Body of pancreas (tissue), 4 donors: ENCODE measurements at regions not wholly inside any gene's neighbourhood (a gene's known extent, or its start where the extent isn't known, plus 50 kb on each side); places are given as distances from the start of the nearest gene placed in this dataset.

ENCODE experiments used
- CTCF ChIP-seq, 7 experiments: fragments of 450-650 bp in 4 of 7; fragments of 200-600 bp in 3 of 7; sonication (generic) in 3 of 7; IDR thresholded peaks; one replicate each; pipeline ENCODE4 v1.5.1; 2016 to 2019; ENCODE audit warnings: antibody characterized with exemption in 7 of 7
- POLR2A ChIP-seq, 3 donors: fragments of 450-650 bp; IDR thresholded peaks; one replicate each; pipeline ENCODE4 v1.6.1; 2016; ENCODE audit warnings: antibody characterized with exemption in 3 of 3, mild to moderate bottlenecking in 2 of 3

GRCh38 chr14:101249676-101250036, 311.6 kb upstream of the DIO3 start:
- TF ChIP-seq CTCF (IDR thresholded peaks at IDR 0.05) = no peak
- no peak for TF ChIP-seq POLR2A (IDR thresholded peaks at IDR 0.05)
